ENCODE measurements at regions not wholly inside any gene's neighbourhood (a gene's known extent, or its start where the extent isn't known, plus 50 kb on each side); places are given as distances from the start of the nearest gene placed in this dataset.

- TF ChIP-seq FOXP2 (optimal IDR thresholded peaks at IDR 0.05; ENCODE audit: borderline replicate concordance, extremely low read depth, extremely low read length, insufficient read depth) (no peak), SIN3A (IDR thresholded peaks at IDR 0.05; ENCODE audit: borderline replicate concordance, insufficient read depth, low read length) (no peak), POLR2AphosphoS5 (IDR thresholded peaks at IDR 0.05; ENCODE audit: low read depth, low read length) (no peak)
Observed at GRCh38 chr12:25752710-25753309, 199.7 kb upstream of the LMNTD1 start.

DNA sequence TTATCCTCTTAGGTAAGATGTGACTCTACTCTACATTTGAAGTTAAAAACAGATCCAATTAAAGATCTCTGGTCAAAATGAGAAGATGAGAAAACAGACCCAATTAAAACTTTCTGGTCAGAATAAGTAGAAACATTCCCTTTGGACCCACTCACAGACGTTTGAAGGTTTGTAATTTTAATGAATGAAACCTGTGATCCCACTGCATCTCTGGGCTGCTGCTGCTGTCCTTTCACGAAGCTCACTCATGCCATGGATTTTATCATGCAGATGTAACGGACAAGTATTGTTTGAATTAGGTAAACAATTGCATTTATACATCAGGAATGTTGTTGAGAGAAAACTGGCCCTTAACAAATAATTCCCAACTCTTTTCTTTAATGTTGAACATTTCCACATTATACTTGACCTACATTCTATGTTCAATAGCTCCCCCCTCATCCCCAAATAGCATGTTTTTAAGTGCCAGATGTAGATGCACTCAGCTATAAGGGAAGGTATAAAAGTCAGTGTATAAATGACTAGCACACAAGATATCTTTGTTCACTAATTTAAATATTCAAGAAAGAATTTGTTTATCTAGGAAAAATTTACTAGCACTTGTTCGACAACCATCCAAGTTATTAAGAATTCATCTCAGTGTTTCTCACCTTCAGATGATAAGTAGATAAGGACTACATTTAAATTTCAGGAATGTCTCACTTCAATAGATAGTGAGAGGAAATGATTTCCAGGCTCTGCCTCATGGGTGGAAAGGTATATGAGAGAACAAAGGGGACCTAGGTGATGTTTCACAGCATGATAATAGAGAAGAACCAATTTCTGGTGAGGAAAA lies 202.3 kb upstream of the LMNTD1 start:
- TF ChIP-seq FOXP2 (optimal IDR thresholded peaks at IDR 0.05; ENCODE audit: borderline replicate concordance, extremely low read depth, extremely low read length, insufficient read depth) (no peak), POLR2AphosphoS5 (IDR thresholded peaks at IDR 0.05; ENCODE audit: low read depth, low read length) (no peak), TAF1 (IDR thresholded peaks at IDR 0.05; ENCODE audit: borderline replicate concordance, insufficient read depth, low read length) (no peak), SIN3A (IDR thresholded peaks at IDR 0.05; ENCODE audit: borderline replicate concordance, insufficient read depth, low read length) (no peak)
- TF ChIP-seq, protein P1, sequence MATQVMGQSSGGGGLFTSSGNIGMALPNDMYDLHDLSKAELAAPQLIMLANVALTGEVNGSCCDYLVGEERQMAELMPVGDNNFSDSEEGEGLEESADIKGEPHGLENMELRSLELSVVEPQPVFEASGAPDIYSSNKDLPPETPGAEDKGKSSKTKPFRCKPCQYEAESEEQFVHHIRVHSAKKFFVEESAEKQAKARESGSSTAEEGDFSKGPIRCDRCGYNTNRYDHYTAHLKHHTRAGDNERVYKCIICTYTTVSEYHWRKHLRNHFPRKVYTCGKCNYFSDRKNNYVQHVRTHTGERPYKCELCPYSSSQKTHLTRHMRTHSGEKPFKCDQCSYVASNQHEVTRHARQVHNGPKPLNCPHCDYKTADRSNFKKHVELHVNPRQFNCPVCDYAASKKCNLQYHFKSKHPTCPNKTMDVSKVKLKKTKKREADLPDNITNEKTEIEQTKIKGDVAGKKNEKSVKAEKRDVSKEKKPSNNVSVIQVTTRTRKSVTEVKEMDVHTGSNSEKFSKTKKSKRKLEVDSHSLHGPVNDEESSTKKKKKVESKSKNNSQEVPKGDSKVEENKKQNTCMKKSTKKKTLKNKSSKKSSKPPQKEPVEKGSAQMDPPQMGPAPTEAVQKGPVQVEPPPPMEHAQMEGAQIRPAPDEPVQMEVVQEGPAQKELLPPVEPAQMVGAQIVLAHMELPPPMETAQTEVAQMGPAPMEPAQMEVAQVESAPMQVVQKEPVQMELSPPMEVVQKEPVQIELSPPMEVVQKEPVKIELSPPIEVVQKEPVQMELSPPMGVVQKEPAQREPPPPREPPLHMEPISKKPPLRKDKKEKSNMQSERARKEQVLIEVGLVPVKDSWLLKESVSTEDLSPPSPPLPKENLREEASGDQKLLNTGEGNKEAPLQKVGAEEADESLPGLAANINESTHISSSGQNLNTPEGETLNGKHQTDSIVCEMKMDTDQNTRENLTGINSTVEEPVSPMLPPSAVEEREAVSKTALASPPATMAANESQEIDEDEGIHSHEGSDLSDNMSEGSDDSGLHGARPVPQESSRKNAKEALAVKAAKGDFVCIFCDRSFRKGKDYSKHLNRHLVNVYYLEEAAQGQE (IDR thresholded peaks at IDR 0.05; ENCODE audit: insufficient read depth in 1 of 2, low read depth in 2 of 2, low read length in 2 of 2): no peak

- TF ChIP-seq TAF1 (IDR thresholded peaks at IDR 0.05; ENCODE audit: borderline replicate concordance, insufficient read depth, low read length) (no peak), POLR2AphosphoS5 (IDR thresholded peaks at IDR 0.05; ENCODE audit: low read depth, low read length) (no peak), FOXP2 (optimal IDR thresholded peaks at IDR 0.05; ENCODE audit: borderline replicate concordance, extremely low read depth, extremely low read length, insufficient read depth) (no peak), SIN3A (IDR thresholded peaks at IDR 0.05; ENCODE audit: borderline replicate concordance, insufficient read depth, low read length) (no peak)
- TF ChIP-seq, protein P1 (IDR thresholded peaks at IDR 0.05; ENCODE audit: insufficient read depth in 1 of 2, low read depth in 2 of 2, low read length in 2 of 2): no peak
Observed at GRCh38 chr12:25755971-25756260, 202.6 kb upstream of the RASSF8 start.

DNA sequence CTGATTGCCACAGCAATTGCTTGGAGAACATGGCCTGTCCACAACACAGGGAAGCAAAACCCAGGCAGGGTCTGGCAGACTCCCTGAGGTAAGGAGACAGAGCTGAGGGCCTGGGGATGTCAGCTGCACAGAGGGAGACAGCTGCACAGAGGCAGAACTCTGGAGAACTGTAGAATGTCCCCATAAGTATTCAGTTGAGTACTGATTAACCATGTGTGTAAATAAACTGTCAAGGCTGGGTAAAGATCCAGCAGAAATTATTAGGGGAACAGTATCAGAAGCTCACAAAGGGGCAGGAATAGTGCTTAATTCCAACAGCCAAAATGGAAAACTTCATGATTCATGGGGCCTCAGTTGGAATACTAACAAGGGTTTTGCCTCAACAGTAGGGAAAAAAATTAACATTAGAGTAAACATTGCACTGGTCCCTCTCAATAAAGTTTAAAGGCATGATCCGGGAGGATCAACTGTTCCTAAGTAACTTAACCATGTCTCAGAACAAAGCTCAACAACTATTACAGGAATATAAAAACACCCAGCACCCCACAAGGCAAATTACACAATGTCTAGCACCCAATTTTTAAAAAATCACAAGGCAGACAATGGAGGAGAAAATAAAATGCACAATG lies 201.3 kb upstream of the RASSF8 start:
- TF ChIP-seq SIN3A (IDR thresholded peaks at IDR 0.05; ENCODE audit: borderline replicate concordance, insufficient read depth, low read length) (no peak), TAF1 (IDR thresholded peaks at IDR 0.05; ENCODE audit: borderline replicate concordance, insufficient read depth, low read length) (no peak)

DNA sequence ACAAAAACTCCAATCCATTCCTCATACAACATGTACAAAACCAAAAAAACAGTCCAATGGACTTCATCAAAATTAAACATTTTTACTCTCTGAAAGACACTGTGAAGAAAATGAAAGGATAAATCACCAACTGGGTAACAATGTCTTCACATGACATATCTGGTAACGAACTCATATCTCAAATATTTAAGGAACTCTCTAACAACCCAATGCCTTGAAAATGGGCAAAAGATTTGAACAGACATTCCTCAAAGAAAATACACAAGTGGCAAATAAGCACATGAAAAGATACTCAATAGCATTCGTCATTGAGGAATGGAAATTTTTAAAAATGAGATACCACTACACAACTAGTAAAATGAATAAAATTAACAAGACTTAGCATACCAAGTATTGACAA lies 198.7 kb upstream of the RASSF8 start:
- TF ChIP-seq POLR2AphosphoS5 (IDR thresholded peaks at IDR 0.05; ENCODE audit: low read depth, low read length): no peak
- TF ChIP-seq, protein P1 (IDR thresholded peaks at IDR 0.05; ENCODE audit: insufficient read depth in 1 of 2, low read depth in 2 of 2, low read length in 2 of 2): no peak
- TF ChIP-seq TAF1 (IDR thresholded peaks at IDR 0.05; ENCODE audit: borderline replicate concordance, insufficient read depth, low read length): no peak
- TF ChIP-seq SIN3A (IDR thresholded peaks at IDR 0.05; ENCODE audit: borderline replicate concordance, insufficient read depth, low read length): no peak
- no peak for TF ChIP-seq FOXP2 (optimal IDR thresholded peaks at IDR 0.05; ENCODE audit: borderline replicate concordance, extremely low read depth, extremely low read length, insufficient read depth)

DNA sequence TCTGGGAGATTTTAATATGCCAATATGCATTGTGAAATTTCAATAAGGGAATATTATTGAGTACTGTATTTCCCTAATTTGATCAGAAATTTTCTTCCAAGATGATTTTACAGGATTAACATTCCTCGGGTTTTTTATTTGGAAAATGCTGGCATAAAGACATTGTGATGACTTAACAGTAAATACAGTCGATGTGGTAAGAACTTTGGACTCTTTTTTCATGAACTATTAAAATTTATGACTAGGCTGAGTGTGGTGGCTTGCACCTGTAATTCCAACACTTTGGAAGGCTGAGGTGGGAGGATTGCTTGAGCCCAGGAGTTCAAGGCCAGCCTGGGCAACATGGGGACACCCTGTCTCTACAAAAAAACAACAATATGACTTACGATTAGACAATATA lies 197.1 kb upstream of the RASSF8 start:
- TF ChIP-seq TAF1 (IDR thresholded peaks at IDR 0.05; ENCODE audit: borderline replicate concordance, insufficient read depth, low read length) (no peak), POLR2AphosphoS5 (IDR thresholded peaks at IDR 0.05; ENCODE audit: low read depth, low read length) (no peak), FOXP2 (optimal IDR thresholded peaks at IDR 0.05; ENCODE audit: borderline replicate concordance, extremely low read depth, extremely low read length, insufficient read depth) (no peak), SIN3A (IDR thresholded peaks at IDR 0.05; ENCODE audit: borderline replicate concordance, insufficient read depth, low read length) (no peak)
- TF ChIP-seq, protein P1 (IDR thresholded peaks at IDR 0.05; ENCODE audit: insufficient read depth in 1 of 2, low read depth in 2 of 2, low read length in 2 of 2): no peak
